ENCODE measurements at regions not wholly inside any gene's neighbourhood (a gene's known extent, or its start where the extent isn't known, plus 50 kb on each side); places are given as distances from the start of the nearest gene placed in this dataset.

DNA sequence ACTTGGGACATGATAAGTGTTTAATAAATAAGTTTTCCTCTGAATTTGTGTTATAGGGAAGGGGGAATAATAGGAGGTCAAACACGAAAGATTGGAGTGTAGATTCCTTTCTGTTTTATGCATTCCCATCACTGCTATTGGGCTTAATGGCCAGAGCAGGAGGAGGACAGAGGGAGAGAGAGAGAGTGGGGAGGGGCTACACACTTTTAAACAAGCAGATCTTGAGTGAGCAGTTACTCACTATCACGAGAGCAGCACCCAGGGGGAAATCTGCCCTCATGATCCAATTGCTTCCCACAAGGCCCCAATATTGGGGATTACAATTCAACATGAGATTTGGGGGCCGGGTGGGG, 505.0 kb downstream of the GRIN2A start:
- Mint-ChIP-seq H3K27ac (ENCODE audit: unreplicated experiment) (no peak overlapping the region), H3K9me3 (ENCODE audit: low read depth, unreplicated experiment) (no peaks in the 10 kb centered on the region), H3K4me1 (ENCODE audit: low read depth, unreplicated experiment) (peaks cover 31% of the 10 kb centered on the region), H3K27me3 (ENCODE audit: unreplicated experiment) (peaks cover 15% of the 10 kb centered on the region), H3K36me3 (ENCODE audit: insufficient read depth, unreplicated experiment) (no peaks in the 10 kb centered on the region), H3K4me3 (ENCODE audit: low read depth, unreplicated experiment) (no peak overlapping the region)
- no peak for DNase-seq
- TF ChIP-seq, protein P1, sequence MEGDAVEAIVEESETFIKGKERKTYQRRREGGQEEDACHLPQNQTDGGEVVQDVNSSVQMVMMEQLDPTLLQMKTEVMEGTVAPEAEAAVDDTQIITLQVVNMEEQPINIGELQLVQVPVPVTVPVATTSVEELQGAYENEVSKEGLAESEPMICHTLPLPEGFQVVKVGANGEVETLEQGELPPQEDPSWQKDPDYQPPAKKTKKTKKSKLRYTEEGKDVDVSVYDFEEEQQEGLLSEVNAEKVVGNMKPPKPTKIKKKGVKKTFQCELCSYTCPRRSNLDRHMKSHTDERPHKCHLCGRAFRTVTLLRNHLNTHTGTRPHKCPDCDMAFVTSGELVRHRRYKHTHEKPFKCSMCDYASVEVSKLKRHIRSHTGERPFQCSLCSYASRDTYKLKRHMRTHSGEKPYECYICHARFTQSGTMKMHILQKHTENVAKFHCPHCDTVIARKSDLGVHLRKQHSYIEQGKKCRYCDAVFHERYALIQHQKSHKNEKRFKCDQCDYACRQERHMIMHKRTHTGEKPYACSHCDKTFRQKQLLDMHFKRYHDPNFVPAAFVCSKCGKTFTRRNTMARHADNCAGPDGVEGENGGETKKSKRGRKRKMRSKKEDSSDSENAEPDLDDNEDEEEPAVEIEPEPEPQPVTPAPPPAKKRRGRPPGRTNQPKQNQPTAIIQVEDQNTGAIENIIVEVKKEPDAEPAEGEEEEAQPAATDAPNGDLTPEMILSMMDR (IDR thresholded peaks at IDR 0.05; ENCODE audit: unreplicated experiment) = no peak
- CTCF ChIA-PET = no interaction called here
- no TSS peak for BruUV-seq (replicated peaks)
- intact Hi-C loops (cut with micrococcal nuclease; ENCODE audit: unreplicated experiment) = no loop called here

DNA sequence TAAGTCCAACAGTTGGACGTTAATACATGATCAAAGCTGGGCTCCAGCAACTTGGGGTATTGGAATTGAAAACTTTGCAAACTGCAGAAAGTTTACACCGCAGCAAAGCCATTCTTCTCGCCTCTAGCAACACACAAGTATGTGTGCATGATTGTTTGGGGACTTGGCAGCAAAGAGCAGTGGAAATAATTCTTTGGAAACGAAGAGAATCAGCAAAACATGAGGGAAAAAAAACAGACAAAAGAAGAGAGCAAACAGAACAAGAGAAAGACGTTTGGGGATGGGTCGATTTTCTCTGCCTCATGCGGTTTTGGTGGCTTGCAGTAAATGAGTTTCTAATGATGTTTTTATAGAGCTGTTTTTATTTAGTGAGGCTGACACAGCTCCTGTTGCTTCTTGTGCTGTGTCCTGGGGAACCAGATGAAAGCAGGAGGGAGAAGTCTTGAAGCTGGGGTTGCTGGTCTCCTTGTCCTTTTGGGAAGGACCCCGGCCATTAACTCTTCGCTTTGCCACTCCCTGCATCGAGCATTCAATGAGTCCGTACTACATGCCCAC, 502.9 kb downstream of the GRIN2A start:
- BruUV-seq (replicated peaks) = no TSS peak
- Mint-ChIP-seq H3K36me3 (ENCODE audit: insufficient read depth, unreplicated experiment) (no peaks in the 10 kb centered on the region), H3K27ac (ENCODE audit: unreplicated experiment) (no peak overlapping the region), H3K4me1 (ENCODE audit: low read depth, unreplicated experiment) (peaks cover 43% of the 10 kb centered on the region), H3K9me3 (ENCODE audit: low read depth, unreplicated experiment) (no peaks in the 10 kb centered on the region), H3K4me3 (ENCODE audit: low read depth, unreplicated experiment) (no peak overlapping the region), H3K27me3 (ENCODE audit: unreplicated experiment) (peaks cover 15% of the 10 kb centered on the region)
- DNase-seq = no peak
- TF ChIP-seq, protein P1 (IDR thresholded peaks at IDR 0.05; ENCODE audit: unreplicated experiment) = no peak
- intact Hi-C loops (cut with micrococcal nuclease; ENCODE audit: unreplicated experiment) = no loop called here
- CTCF ChIA-PET = no interaction called here

DNA sequence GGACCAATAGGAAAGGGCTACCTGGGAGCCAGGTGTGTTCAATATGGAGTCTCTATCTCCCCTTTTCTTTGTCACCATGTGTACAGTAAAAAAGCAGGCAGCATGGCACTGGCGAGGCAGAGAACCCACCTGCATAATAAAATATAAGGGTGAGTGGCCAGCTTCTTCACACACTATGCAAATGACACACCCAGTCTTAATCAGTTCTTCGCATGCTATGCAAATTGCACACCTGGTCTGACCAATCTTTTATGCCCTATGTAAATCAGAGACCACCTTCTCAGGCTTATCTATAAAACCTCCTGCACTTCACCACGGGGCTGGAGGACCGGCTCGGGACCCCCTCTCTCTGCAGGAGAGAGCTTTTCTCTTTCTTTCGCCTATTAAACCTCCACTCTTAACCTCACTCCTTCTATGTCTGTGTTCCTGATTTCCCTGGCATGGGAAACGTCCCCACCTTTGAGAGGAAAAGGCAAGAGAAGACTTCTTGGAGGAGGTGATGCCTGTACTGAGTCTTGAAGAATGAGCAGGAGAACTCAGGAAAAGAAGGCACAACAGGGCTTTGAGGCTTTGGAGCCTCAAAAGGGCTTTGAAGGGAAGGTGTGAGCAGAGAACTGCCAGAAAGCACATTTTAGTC, 502.1 kb downstream of the GRIN2A start:
- Mint-ChIP-seq H3K27ac (ENCODE audit: unreplicated experiment) (no peak overlapping the region), H3K9me3 (ENCODE audit: low read depth, unreplicated experiment) (no peaks in the 10 kb centered on the region), H3K36me3 (ENCODE audit: insufficient read depth, unreplicated experiment) (no peaks in the 10 kb centered on the region), H3K4me3 (ENCODE audit: low read depth, unreplicated experiment) (no peak overlapping the region), H3K4me1 (ENCODE audit: low read depth, unreplicated experiment) (peaks cover 43% of the 10 kb centered on the region), H3K27me3 (ENCODE audit: unreplicated experiment) (peaks cover 13% of the 10 kb centered on the region)
- TF ChIP-seq, protein P1 (IDR thresholded peaks at IDR 0.05; ENCODE audit: unreplicated experiment) = no peak
- BruUV-seq (replicated peaks) = no TSS peak
- DNase-seq = no peak
- intact Hi-C loops (cut with micrococcal nuclease; ENCODE audit: unreplicated experiment) = no loop called here
- CTCF ChIA-PET = interaction anchor here (2.0 kb wide), 1 partner anchor 14 kb away, joined by 7 read pairs; no protein-coding TSS in a partner anchor

DNA sequence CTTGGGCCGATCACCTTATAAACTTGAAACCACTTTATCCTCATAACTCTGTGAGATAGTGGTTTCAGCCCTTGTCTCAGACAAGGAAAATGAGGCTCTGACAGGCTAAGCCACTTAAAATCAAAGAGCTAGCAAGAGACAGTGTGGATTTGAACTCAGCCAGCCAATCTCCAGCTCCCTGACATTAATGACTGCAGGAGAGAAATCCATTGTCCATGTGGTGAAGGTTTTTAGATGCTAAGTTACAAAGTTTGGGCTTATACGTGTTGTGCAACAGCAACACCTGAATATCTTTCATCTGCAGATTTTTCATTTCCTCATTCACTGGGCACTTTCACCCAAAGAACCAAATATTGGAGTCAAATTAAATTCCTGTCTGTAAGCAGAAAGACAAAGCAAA, 501.3 kb downstream of the GRIN2A start:
- DNase-seq = no peak
- intact Hi-C loops (cut with micrococcal nuclease; ENCODE audit: unreplicated experiment) = no loop called here
- no peaks in the 10 kb centered on the region for H3K9me3 Mint-ChIP-seq (ENCODE audit: low read depth, unreplicated experiment)
- CTCF ChIA-PET = interaction anchor here (1.8 to 2.0 kb wide), 2 partner anchors 15 to 23 kb away, joined by 4 to 7 read pairs; no protein-coding TSS in a partner anchor
- no peak overlapping the region for H3K27ac Mint-ChIP-seq (ENCODE audit: unreplicated experiment)
- H3K4me1 Mint-ChIP-seq (ENCODE audit: low read depth, unreplicated experiment) = peaks cover 43% of the 10 kb centered on the region
- H3K36me3 Mint-ChIP-seq (ENCODE audit: insufficient read depth, unreplicated experiment) = no peaks in the 10 kb centered on the region
- BruUV-seq (replicated peaks) = no TSS peak
- TF ChIP-seq, protein P1 (IDR thresholded peaks at IDR 0.05; ENCODE audit: unreplicated experiment) = no peak
- no peak overlapping the region for H3K4me3 Mint-ChIP-seq (ENCODE audit: low read depth, unreplicated experiment)
- H3K27me3 Mint-ChIP-seq (ENCODE audit: unreplicated experiment) = peaks cover 4% of the 10 kb centered on the region

Measured in Calu3 (cell line).